Right lung (tissue), 2 donors: ENCODE measurements at regions not wholly inside any gene's neighbourhood (a gene's known extent, or its start where the extent isn't known, plus 50 kb on each side); places are given as distances from the start of the nearest gene placed in this dataset.
"Not testable (repeated sequence)": the region's sequence is repeated elsewhere in the genome, so short reads cannot be mapped to it uniquely, and the experiment has no call there.

Source experiments
- DNase-seq, 2 donors: peaks; one replicate each; pipeline ENCODE4 v3.0.0-alpha.2; 2013

DNA sequence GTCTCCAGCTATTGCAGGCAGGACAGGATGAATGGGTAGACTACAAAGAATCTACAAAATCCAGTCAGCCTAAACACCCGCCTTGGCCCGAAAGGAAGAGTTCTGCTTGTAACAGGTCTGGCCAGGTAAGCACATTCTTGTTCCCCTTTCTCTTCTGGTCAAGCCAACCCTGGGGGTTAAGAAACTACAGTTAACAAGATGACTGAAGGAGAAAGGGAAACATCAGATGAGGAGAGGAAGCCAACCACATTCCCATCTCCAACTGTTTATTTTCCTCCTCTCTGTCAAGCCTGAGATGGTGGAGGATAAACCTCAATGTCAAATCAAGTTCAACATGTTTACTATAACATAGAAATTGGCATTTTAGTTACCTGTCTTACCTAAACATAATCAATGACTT, 198.9 kb downstream of the IPMK start:
- DNase-seq = no peak

- DNase-seq = no peak
These were observed 200.7 kb downstream of the IPMK start for GRCh38 chr10:58066979-58067378.

DNA sequence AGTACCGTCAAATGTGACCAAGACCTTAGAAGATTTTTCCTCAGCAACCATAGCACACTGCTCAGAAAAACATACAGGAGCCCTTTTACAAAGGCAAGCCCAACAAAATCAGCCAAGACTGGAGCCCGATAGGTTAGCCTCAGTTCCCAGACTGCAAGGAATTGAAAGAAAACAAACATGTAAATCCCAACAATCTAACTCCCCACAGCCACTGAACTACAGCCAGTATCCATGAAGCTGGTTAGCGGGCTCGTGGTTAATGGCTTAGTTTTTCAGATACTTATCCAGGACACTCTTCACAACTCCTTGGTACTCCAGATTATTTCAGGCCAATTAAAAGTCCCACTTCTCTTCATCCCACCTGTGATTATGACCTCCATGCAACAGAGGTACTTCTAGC, 201.6 kb downstream of the IPMK start:
- DNase-seq = no peak

- DNase-seq = no peak
These were observed 202.2 kb downstream of the IPMK start for GRCh38 chr10:58065529-58065815.

DNA sequence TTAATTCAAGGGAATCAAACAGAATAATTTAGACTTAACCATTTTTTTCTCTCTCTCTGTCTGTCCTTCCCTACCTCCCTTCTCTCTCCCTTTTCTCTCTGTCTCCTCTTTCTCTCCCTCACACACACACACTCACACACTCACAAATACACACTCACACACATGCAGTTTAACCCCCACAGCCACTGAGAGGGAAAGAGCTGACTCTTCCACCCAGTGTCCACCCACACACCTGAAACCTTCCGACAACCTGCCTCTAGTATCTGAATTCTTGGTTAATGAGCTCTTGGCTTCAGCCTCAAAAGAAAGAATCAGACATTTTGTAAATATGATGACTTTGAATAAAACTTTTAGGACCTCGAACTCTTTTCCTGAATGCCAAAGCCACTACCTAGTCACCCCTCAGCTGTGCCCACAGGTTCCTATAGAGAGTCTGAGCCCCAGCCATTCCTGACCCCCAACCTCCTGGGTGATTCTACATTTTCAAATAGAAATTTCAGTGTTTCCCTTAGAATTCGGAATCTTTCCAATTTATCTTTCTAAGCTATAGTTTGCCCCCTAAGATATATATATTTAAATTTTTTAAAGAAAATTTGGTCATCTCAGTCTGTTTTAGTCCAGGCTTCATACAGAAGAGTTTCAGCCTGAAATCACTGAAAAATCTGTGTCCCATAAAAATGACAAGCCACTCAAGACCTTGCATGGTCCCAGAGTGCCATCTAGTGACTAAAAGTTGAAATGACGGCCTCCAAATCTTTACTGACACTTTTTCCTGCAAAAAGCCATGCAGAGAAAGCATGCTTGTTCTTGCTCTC, 202.8 kb downstream of the IPMK start:
- DNase-seq = peak; percentile 11 to 35

GRCh38 chr10:58063861-58064480, 203.7 kb downstream of the IPMK start:
- DNase-seq = no peak

DNA sequence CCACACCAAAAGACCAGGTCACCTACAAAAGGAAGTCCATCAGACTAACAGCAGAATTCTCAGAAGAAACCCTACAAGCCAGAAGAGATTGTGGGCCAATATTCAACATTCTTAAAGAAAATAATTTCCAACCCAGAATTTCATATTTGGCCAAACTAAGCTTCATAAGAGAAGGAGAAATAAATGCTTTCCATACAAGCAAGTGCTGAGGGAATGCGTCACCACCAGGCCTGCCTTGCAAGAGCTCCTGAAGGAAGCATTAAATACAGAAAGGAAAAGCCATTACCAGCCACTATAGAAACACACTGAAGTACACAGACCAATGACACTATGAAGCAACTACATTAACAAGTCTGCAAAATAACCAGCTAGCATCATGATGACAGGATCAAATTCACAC, 209.0 kb downstream of the IPMK start:
- DNase-seq = not testable (repeated sequence)

DNA sequence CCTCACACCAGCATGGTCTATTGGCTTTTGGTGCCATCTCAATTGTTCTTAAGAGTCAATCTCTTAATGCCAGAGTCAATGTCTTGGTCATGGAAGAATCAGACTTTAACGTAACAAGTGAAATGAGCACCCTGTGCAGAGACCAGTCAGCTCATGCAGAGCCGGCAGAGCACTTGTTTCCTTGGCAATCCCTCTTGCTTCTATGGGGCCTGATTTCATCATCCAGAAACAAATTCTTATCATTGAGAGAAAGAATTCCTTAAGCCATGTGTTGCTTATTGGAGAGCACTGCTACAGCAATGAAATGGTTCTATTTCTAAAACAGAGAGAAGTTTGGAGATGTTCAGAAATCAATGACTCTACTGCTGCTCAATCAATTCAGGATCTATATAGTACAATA, 212.8 kb downstream of the IPMK start:
- DNase-seq = no peak

DNA sequence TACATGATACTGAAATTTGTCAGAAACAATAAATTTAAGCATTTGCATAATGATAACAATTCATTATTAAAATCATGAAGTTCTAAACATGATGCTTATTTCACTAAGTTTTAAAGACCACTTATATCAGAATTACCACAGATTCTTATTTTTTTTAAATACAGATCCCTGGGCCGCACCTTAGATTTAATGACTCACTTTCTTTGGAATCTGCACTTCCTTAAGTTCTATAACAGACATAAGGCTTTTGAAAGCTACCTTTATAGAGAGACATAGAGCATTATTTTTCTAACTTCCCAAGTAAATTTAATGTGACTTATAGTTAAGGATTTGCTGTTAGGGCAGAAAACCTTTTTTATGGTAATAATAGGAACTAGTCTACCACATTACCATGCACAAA, 214.9 kb downstream of the IPMK start:
- DNase-seq = no peak

GRCh38 chr10:58050575-58050974, 217.1 kb downstream of the IPMK start:
- DNase-seq = no peak

GRCh38 chr10:58048936-58049335, 218.8 kb downstream of the IPMK start:
- DNase-seq = no peak

GRCh38 chr10:58044072-58044471, 223.6 kb downstream of the IPMK start:
- DNase-seq = no peak

DNA sequence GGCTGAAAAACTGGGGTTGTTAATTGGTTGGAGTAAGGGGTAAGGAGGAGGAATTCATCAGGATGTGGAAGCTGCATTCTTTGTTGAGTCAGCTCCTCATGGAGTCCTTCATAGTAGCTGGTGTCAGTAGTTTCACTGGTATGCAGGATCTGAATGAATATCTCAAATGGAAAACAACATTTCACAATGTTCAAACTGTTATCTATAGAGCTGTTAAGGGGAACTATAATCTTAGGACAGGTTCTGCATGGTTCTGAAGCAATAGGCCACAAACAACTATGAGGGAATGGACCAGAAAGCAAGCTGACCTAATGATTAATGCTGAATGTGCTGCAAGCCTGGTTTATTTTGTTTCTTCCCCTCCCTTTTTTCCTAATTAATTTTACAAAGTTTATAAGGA, 225.8 kb downstream of the IPMK start:
- DNase-seq = no peak

GRCh38 chr10:58030208-58030607, 237.5 kb downstream of the IPMK start:
- no peak for DNase-seq

DNA sequence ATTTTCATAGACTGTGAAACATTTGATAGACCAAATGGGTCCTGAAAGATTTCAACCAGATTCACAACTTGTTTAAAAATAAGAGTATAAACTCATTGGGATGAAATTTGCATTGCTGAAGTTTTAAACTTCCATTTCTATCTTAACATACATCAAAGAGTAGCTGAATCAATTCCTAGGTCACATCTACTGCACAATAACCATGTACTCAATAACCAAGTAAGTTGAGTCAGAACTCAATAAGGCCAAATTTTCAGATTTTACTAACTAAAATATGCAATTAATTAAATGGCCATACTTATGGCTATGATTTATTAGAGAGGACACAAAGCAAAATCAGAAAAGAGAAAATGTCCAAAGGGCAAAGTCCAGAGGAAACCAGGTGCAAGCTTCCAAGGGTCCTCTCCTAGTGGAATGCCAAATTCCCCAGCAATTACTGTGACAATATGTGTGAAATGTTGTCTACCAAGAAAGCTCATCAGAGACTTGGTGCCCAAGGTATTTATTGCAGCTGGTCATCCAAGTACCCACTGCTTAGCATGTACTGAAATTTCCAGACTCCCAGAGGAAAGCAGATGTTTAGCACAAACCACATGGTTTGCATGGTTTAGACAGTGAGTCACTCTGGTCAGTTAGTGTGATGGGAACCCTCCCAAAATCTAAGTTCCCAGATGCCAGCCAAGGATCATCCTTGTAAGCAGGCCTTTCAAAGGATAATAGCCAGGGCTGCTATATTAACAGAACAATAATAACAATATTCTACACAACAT, 238.9 kb downstream of the IPMK start:
- DNase-seq = no peak

DNA sequence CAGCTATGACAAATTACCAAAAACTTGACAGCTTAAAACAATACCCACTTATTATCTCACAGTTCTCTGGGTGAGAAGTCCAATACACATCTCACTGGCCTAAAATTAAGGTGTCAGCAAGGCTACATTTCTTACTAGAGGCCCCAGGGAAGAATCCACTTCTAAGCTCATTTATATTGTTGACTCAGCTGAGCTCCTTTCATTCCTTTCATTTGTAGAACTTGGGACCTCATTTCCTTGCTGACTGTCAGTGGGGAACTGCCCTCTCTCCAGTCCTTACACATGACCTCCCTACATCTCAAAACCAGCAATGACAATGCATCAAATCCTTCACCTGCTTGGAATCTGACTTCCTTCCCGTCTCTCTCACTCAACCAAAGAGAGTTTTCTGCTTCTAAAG, 240.3 kb downstream of the IPMK start:
- DNase-seq = no peak

DNA sequence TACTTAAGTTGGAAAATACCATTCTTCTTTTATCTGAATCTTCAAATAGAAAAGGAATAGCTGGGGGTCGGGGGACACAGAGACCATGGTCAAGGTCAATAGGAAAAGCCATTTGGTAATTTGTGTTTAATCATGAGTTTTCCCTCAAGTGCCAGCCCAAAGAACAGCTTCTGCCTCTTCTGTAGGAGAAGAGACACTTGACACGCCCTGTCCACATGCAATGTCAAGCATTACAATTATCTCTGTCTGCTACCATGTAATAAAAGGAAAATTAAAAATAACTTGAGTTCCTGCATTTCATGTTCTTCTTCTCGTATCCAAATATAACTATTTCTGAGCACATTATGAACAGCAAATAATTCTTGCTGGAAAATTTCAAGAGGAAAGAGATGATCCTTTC, 241.7 kb downstream of the IPMK start:
- DNase-seq = no peak

DNA sequence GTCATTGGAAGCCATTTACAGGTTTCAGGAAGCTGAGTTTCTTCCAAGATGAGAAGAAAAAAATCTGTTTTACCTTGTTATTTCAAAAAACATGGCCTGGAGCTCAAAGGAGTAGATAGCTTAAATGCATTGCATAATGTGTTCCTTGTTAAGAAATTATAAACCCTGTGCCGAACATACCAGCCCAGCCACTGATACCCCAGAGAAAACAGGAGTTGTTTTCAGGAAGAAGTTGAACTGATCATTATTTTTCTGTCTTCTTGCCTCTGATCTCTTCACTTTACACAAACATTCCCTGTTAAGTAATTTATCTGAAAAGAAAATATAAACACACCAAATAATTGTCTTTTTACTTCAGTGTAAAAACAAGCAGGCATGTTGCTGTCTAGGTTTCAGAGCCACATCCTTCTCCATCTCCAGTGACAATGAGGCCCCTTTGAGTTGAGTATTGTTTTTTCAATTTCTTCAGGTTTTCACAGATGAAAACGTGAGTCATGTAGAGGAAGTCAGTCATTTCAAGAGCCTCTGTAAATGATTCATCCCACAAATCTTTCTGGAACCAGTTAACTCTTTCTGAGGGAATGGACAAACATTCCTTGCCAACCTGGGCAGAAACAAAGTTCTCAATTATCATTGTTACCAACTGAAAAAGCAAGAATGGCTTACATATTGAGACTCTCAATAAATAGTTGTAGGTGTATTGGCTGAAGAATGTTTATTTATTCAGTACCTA, 244.2 kb downstream of the IPMK start:
- peak in 1 of 2 donors; percentile 1 for DNase-seq

- no peak for DNase-seq
These were observed 247.7 kb downstream of the IPMK start for GRCh38 chr10:58019863-58020537.

DNA sequence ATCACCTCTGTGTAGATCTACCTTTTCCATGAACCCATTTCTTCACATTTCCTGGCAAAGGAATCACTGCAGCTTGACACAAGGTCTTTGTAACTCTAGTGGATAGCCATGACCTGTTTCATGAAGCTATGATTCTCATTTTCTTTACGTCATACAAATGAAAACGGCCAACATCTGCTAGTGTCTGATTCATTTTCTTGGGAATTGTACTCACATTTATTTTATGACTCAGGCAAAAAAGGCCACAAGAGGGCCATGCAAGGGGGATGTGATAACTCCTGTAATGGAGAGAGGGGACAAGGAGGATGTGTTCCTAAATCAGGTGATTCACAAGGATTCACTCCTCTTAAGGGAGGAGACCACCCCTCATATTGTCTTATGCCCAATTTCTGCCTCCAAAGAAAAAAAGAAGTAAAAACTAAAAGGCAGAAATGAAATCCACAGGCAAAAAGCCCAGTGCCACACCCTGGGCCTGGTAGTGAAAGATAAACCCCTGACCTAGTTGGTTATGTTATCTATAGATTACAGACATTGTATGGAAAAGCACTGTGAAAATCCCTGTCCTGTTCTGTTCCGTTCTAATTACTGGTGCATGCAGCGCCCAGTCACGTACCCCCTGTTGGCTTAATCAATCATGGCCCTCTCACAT, 249.9 kb downstream of the IPMK start:
- DNase-seq = no peak

DNA sequence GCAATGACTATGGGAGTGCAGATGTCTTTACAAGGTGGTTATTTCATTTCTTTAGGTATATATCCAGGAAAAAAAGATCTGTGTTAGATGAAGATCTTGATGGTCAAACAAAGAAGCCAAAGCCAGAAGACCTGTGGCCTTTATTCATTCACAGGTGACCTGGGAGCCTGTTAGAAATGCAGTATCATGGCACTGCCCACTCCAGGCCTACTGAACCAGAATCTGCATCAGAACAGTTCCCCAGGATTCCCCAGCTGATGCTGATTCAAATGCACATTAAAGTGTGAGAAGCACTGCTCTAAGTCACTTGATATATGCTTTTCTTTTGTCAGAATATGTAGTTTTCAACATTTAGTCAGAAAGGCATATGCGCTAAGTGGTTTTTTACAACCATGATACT, 251.1 kb downstream of the IPMK start:
- no peak for DNase-seq
